Hematopoietic multipotent progenitor cell treated with erythropoietin and hydrocortisone succinate and interleukin-3 and kit ligand, for 4 days (in vitro differentiated cells): ENCODE measurements at regions not wholly inside any gene's neighbourhood (a gene's known extent, or its start where the extent isn't known, plus 50 kb on each side); places are given as distances from the start of the nearest gene placed in this dataset.
A peak's percentile ranks its signal among the peaks of the same experiment; 100 is the strongest.
"Not testable (repeated sequence)": the region's sequence is repeated elsewhere in the genome, so short reads cannot be mapped to it uniquely, and the experiment has no call there.

Experiments
- DNase-seq: peaks from one replicate; pipeline ENCODE4 v3.0.0-alpha.2; 2015

GRCh38 chr15:38128921-38129320, 123.7 kb upstream of the SPRED1 start:
- no peak for DNase-seq

GRCh38 chr15:38129531-38130204, 123.0 kb upstream of the SPRED1 start:
- peak; percentile 59 for DNase-seq

DNA sequence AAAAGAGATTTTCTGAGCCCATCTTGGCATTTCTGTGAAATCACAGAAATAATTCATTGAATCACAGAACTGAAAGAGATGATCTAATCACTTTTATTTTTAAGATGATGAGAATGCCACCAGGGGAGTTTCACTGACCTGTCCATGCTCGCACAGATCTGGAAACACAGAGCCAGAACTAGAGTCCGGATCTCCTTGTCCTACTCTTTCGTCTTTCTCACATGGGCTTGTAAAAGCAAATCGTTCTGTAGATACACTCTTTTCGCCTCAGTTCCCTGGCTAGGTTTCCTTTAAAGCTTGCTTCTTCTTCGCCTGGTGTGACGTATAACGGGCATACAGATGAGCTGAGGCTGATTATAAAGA, 122.5 kb upstream of the SPRED1 start:
- no peak for DNase-seq

DNA sequence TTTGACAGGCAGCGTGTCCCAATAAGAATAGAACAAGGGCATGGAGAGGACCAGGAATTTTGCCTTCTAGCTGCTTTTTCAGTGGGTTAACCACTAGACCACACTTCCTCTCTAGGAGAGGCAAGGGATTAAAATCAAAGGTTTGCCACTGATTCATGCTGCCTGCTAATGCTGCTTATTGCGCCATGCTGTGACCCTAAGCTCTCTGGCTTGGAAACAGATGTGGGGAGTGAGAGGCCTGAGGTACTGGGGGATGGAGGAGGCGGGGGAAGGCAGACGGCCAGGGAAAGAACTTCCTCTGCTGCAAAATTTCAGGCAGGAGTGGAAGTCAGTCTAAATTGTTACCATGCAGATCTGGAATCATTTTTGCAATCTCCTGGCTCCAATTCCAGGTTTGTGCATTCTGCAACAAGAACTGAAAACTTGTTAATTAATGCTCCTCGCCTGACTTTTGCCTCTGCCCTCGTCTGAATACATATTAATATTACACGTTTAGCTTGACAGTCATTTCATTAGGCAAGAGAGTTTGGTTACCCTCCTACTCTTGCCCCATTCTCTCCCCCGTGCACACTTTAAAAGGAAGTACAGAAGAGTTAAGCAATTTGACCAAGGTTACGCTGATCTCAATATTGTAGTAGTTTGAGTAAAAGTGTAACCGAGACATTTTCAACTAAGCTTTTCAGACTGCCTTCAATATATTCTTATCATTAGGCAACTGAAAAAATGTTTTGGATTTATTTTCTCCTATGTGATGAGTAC, 121.7 kb upstream of the SPRED1 start:
- peak; percentile 65 for DNase-seq

DNA sequence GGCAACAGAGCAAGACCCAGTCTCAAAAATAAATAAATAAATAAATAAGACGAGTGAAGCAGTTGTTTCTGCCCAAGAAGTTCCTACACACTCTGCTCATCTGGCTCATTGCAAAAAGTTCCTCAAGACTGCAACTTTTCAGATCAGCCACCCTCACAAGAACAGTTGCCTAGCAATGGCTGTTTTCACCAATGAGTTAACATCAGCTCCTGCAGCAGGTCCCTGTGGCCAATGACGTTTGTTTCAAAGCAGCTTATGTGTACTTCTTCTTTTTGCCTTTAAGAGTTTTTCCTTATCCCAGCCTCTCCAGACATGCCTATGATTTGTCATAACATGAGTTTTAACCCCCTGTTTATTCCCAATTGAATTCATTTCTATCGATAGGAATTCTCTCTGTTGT, 118.4 kb upstream of the SPRED1 start:
- DNase-seq, result peak; percentile 39

- DNase-seq, result not testable (repeated sequence)
Observed at GRCh38 chr15:38142195-38142594, 110.4 kb upstream of the SPRED1 start.

- DNase-seq, result no peak
Observed at GRCh38 chr15:38144921-38145320, 107.7 kb upstream of the SPRED1 start.

- no peak for DNase-seq
Observed at GRCh38 chr15:38145651-38146111, 107.0 kb upstream of the SPRED1 start.

DNA sequence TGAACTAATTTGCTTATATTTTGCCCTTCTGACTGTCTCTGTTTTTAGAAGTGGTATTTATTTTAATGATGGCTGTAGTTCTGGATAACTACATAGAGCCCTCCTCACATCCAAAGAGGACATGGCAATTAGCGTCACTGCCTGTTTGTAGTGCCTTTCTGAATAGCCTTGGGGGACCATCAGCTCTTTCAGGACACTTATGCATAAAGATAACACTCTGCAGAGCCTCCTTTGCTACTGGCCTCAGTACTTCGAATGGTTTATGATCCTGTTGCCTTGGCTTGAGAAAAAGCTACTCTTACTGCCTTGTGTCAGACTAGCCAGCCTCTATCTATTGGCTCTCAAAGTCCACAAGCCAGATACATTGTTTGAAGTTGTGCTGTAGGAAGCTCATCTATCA, 105.4 kb upstream of the SPRED1 start:
- no peak for DNase-seq

DNA sequence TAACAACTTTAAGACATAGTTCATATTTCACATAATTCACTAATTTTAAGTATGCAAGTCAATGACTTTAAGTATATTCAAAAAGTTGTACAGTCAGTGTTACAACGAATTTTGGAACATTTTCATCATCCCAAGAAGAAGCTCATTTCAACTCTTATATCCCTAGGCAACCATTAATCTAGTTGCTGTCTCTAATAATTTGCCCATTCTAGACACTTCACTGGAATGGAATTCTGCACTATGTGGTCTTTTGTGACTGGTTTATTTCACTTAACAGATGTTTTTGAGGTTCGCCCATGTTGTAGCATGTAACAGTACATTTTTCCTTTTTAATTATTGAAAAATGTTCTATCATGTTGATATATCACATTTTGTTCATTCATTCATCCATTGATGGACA, 104.2 kb upstream of the SPRED1 start:
- no peak for DNase-seq

DNA sequence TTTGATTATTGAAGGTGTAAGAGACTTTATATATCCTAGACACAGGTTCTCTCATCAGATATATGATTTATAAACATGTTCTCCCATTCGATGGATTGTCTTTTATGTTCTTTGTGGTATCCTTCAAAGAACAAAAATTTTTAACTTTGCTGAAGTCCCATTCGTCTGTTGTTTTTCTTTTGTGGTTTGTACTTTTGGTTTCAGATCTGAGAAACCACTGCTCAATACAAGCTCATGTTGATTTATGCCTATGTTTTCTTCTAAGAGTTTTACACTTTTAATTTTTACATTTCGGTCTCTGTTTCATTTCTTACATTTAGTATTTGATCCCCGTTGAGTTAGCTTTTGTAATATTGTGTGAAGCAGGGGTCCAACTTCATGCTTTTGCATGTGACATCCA, 103.3 kb upstream of the SPRED1 start:
- DNase-seq, result no peak

GRCh38 chr15:38150148-38150547, 102.5 kb upstream of the SPRED1 start:
- no peak for DNase-seq

- DNase-seq, result no peak
Observed at GRCh38 chr15:38150794-38151193, 101.8 kb upstream of the SPRED1 start.

DNA sequence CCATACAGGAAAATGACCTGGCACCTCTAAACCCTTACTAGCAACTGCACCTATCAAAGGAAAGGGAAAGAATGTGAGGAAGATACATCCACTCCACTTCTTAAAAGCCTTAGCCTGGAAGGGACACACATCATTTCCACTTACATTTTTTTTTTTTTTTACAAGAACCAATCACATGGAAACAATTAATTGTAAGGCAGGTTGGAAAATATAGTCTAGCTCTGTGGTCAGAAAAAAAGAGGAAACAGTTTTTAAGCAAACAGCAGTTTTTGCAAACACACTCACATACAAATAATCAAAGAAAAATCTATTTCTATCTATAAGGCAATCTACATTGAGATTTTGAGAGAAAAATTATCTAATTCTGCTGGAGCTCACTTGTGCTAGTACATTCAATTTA, 98.9 kb upstream of the SPRED1 start:
- DNase-seq, result no peak

GRCh38 chr15:38154255-38154654, 98.4 kb upstream of the SPRED1 start:
- DNase-seq, result no peak

DNA sequence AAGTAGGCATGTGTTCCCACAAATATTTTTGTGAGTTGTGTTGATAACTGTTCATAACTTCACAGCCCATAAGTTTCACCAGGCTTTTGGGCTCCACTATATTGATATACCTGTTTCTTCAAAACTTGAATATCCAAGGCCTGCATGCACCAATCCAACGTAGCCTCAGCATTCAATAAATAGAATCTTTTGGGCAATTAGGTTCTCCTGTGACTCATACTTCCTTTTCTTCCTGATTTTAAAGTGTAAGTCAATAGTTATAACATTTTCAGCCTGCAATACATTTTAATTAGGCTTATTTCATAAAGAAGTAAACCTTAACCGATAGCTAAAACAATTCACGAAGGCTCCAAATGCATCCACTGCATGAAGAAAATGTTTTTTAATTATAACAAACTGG, 97.8 kb upstream of the SPRED1 start:
- DNase-seq, result no peak

DNA sequence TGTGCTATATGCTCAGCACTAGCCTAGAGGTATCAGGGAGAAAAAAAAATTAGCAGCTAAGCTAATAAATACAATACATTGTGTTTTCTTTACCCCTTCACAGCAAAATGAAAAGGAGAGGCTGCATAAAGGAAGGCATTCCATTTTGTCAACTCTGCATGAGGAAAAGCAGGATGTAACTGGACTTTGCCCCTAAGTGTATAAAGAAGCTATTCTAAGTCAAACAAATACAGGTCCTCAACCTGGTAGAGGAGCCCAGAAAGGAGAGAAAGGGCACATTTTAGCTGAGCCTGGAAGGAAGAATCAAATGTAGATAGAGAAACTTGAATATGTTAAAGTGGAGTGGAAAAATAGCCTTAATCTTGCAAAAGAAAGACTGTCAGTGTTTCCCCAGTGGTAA, 89.0 kb upstream of the SPRED1 start:
- no peak for DNase-seq

DNA sequence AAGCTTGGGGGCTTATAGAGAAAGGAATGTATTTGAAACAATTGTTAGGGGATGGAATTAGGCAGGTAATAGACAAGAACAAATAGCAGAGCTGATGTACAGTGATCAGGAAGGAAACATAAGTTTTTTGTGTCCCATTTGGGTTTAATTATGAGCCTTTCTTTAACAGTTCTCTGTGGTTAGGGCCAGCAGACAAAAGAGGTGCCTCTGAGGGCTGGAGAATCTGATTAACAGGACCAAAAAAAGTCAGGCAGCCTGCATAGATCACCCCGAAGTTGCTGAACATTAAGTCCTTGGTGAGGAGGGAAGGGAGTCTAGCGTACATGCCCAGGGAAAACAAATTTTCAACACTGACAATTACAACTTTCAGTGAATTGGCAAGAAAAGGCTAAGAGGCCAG, 88.6 kb upstream of the SPRED1 start:
- DNase-seq, result no peak

DNA sequence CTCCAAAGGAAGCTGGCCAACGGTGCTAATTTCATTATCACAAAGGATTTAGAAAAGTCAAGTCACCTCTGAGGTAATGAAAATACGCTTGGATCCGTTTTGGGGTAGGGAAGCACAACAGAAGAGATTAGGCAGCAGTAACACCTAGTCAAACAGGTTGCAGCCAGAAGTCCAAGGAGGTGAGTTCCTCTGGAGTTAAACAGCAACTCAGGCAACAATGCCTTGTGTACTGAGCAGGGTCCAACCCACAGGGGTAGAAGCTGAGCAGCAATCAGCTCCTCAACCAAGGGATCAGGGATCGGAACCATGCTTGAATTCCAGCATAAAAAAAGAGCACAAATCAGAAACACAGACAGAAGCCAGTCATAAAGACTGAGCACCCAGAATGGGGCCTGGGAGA, 88.1 kb upstream of the SPRED1 start:
- no peak for DNase-seq

DNA sequence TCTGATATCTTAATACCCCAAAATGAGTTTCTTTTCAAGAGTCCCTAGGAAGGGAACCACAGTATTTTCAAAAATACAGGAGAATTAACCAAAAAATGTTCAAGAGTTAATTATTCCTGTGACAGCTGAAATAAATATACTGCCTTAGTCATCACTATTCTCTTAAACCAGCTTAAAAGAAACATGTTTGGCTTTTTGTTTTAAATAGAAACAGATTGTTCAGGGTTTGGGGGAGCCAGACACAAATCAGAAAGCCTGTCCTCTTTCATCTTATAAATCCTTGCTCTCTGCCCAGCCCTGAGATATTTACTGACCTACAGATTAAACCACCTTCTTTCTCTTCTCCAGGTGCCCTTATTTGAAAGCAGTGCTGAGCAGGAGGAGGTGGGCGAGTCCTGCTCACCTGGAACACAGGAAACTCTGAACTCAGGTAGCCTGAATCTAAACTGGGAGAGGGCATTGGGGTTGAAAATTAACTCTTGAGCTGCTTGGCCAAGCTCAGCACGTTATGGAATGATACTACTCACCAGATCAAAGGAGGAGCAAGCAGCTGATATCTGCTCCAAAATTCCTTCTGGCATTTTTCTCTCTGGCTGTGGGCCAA, 84.1 kb upstream of the SPRED1 start:
- DNase-seq, result no peak

DNA sequence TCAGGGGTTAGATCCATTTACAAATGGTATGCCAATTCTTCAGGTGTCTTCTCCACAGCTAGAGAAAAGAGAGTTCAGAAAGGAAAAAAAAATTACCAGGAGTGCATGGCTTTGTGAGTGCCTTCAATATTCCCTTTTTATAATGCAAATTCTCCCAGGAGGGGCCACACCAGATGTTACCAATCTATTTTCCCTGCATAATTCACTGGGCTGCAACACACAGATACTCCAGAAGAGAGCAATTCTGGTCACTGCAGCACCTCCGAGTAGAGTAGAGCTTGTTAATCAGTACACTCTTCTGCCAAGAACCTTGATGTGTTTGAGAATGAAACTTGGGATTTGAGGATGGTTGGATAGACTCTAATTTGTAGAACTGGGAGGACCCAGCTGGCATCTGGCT, 80.7 kb upstream of the SPRED1 start:
- no peak for DNase-seq

GRCh38 chr15:38174691-38175090, 77.9 kb upstream of the SPRED1 start:
- DNase-seq, result no peak

DNA sequence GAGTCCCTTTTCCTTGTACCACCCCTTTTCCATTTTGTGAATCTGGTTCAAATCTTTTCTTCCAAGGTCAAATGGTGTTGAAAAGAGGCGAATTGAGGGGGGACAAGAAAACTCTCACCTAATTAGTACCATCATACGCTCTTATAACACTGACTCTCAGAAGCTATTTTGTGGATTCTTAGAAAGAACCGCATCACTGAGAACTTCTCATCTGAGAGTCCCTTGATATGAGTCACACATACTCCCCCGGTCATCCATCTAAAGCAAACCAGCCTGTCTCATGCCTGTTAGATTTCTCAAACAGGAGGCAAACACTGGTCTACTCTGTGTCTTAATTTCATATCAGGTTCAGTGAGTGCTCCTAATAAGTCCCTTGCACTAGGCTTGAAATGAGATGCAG, 76.5 kb upstream of the SPRED1 start:
- peak; percentile 4 for DNase-seq

- no peak for DNase-seq
Observed at GRCh38 chr15:38176691-38177090, 75.9 kb upstream of the SPRED1 start.
